Stimulated activated CD4-positive, alpha-beta T cell treated with anti-CD3 and anti-CD28 coated beads, Interleukin-1b, Interleukin-23, amount 100 ng/mL, for 48 hours (primary cell): ENCODE measurements at regions not wholly inside any gene's neighbourhood (a gene's known extent, or its start where the extent isn't known, plus 50 kb on each side); places are given as distances from the start of the nearest gene placed in this dataset.
"Not testable (repeated sequence)": the region's sequence is repeated elsewhere in the genome, so short reads cannot be mapped to it uniquely, and the experiment has no call there.

Experiments used
- DNase-seq: peaks from one replicate; pipeline ENCODE4 v3.0.0-alpha.2; 2020

DNA sequence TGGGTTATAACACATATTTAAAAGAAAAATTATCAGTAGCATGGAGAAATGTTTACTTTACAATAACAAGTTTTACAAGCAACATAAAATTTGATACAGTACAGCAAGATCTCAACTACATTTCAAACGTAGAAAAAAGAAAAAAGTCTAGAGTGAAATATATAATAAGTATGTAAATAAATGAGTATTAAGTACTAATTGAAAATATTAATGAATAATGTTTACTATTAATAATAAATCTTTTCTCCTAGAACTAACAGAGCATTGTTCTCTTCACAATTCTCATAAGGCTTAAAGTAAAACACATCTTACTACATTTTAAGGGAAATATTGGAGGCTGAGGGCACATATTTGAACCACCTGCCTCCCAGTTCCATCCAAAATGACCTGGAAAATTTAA lies 72.1 kb downstream of the TMEM212 start:
- no peak for DNase-seq

- no peak for DNase-seq
Measured at GRCh38 chr3:171916888-171917287, 73.7 kb downstream of the TMEM212 start.

- DNase-seq: not testable (repeated sequence)
Measured at GRCh38 chr3:171922629-171923028, 79.5 kb downstream of the TMEM212 start.

- DNase-seq: not testable (repeated sequence)
Measured at GRCh38 chr3:171923668-171924067, 80.5 kb downstream of the TMEM212 start.

GRCh38 chr3:171924864-171925263 lies 81.7 kb downstream of the TMEM212 start:
- not testable (repeated sequence) for DNase-seq

DNA sequence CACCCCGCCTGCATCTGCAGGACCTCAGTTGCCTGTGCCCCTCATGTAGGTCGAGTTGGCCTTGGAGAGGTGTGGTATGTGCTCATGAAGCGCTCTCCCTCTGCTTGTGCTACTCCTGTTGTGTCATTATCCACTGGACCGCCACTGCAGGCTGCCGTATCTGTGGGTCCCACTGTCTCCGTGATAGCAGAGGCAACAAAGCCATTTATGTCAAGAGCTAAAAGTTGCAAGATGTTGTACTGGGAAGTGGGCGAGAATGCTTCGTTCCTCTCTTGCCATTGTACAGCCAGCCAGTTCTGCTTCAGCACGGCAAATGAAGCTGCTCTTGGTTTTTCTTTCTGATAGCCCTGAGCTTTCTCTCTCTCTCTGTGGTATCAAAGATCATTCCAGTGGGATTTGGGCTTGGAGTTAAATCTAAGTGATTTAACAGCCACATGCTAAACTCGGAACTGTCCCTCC lies 89.0 kb downstream of the TMEM212 start:
- DNase-seq: no peak

- no peak for DNase-seq
Measured at GRCh38 chr3:171933441-171933840, 90.3 kb downstream of the TMEM212 start.

DNA sequence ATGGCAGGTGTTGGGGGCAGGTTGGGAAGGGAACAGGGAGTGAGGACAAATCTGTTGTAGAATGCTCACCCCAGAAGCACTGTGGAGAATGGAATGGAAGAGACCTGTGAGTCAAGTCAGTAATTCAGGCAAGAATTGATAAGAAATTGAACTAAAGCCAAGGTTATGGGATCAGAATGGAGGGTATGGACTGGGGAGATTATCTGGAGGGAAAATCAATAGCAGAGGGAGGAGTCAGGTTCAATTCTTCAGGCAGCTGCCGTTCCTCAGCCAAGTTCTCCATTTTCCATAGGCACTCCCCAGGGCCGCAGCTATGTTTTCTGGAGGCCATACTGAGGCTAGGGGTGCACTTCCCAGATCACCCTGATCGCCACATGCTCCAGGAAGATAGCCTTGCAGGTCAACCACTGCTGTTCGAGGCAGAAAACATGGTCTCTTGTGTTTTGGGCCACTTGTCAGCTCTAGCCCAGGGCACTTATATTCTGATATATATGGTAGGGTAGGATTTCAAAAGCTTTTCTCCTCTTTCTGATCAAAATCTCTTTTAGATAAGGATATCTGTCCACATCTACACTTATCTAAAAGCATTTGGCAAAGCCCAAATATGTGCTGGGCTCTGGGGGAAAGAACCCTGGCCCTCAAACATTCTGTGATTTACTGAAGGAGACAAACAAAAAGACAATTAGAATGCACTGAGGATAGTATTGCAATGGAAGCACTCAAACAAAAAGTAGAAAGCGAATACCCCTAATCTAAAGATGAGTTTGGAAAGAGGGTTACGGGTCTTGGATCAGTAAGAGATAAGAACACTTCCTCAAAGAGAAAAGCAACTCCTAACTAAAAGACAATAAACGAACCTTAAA lies 92.3 kb downstream of the TMEM212 start:
- DNase-seq: no peak

DNA sequence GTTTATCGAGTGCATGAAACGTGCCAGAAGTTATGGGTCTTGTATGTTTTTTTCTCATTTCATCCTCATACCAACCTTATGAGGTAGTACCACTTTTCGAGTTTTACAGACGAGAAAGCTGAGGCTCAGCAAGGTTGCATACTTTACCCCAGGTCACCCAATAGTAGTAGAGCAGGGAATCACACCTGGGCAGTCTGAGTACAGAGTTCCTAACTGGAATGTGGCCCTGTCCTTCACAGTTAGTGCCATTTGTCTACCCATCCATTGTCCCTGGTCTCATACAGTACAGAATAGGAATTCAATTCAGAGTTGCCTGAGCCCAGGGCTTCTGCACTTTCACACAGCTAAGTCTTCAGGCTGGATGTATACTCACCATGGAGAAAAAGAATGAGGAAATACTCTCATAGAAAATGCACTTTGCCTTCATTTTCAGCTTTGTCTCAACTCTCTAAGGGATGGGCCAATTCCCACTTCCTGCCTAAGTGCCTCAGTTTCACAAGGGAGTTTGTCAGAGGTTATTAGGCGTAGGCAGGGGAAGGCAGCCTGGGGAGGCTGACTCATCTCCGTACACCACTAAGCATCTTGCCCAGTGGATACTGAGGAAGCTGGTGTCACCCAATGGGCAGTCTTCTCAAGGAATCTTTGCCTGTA lies 93.2 kb downstream of the TMEM212 start:
- DNase-seq: no peak

DNA sequence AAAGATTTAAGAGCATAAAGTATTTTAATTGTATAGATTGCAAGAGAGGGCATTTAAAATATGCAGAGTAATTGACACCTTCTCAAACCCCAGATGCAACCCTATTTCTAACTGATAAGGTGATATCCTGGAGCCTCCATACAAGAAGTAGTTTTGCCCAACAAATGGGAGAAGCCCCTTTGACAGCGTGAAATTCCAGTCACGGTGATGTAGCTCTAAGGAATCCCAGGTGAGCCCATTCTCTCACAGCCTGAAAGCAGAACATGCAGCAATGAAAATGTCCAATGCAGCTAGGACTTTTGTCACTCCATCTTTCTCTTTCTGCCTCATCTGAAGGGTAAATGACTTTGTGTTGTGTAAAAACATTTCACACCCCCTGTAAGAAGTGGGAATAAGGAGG lies 96.4 kb downstream of the TMEM212 start:
- DNase-seq: no peak

- no peak for DNase-seq
Measured at GRCh38 chr3:171940151-171940649, 97.1 kb downstream of the TMEM212 start.

DNA sequence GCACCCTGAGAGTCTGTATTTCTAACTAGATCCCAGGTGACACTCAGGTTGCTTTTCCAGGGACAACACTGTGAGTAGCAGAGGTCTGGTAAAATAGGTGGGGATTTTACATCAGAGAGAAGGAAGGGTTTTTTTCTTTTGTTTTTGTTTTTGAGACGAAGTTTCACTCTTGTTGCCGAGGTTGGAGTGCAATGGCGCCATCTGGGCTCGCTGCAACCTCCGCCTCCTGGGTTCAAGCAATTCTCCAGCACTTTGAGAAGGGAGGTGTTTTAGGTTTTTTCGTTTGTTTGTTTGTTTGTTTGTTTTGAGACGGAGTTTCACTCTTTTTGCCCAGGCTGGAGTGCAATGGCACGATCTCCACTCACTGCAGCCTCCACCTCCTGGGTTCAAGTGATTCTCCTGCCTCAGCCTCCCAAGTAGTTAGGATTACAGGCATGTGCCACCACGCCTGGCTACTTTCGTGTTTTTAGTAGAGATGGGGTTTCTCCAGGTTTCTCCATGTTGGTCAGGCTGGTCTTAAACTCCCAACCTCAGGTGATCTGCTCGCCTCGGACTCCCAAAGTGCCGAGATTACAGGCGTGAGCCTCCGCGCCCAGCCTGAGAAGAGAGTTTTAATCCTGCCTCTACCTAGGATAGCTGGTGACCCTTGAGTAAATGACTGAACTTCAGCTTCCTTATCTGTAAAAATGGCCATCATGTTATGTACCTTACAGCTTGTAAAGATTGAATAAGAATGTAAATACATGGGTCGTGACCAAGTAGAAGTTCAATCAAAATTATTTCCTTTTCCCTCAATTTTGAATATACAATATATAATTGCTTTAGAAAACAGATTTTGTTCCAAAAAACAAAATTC lies 95.9 kb upstream of the FNDC3B start:
- DNase-seq: no peak

- no peak for DNase-seq
Measured at GRCh38 chr3:171944118-171945016, 95.0 kb upstream of the FNDC3B start.

GRCh38 chr3:171948674-171949073 lies 90.7 kb upstream of the FNDC3B start:
- no peak for DNase-seq

- DNase-seq: no peak
Measured at GRCh38 chr3:171949554-171949953, 89.8 kb upstream of the FNDC3B start.

- no peak for DNase-seq
Measured at GRCh38 chr3:171950373-171950772, 89.0 kb upstream of the FNDC3B start.

GRCh38 chr3:171951597-171951996 lies 87.8 kb upstream of the FNDC3B start:
- DNase-seq: no peak

GRCh38 chr3:171953301-171954022 lies 85.9 kb upstream of the FNDC3B start:
- no peak for DNase-seq

DNA sequence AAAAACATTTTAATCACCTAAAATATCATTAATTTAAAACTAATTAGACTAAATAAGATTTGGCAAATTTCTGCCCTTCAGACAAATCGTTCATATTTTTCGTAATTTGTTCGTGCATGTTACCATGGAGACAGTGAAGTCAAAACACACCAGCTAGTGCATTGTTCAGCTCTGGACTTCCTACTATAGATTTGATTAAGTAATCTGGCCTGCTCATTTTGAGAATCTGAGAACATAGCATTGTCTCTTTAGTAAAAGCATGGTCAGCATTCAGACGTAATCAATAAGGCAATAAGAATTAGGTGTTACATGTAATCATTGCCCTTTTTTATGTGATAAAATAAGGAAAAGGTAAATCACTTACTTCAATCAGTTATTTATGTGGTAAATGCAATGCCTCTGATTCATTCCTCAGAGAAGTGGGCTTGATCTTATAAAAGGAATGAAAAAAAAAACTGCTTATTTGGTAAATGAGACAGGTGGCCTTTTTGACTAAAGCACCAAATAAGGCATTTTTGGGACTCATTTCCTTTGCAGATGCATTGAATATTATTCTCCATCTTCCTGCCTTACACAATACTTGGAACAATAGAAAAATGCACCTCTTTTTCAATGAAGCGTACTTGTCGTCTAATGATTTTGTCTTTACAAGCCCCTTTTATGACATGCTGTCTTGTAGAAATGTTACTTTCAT lies 84.5 kb upstream of the FNDC3B start:
- DNase-seq: no peak

- no peak for DNase-seq
Measured at GRCh38 chr3:171955598-171955997, 83.8 kb upstream of the FNDC3B start.
